GM12865 (cell line): ENCODE measurements at regions not wholly inside any gene's neighbourhood (a gene's known extent, or its start where the extent isn't known, plus 50 kb on each side); places are given as distances from the start of the nearest gene placed in this dataset.

Source experiments
- DNase-seq: peaks from one replicate; pipeline ENCODE4 v3.0.0; 2010; ENCODE audit warnings: low read depth
- H3K4me3 ChIP-seq: 2 replicates; pipeline ENCODE4 v1.5.1; 2011; ENCODE audit warnings: mild to moderate bottlenecking, low read depth, low read length, control low read depth
- CTCF ChIP-seq: IDR thresholded peaks from 2 replicates; pipeline ENCODE4 v1.5.1; 2011; ENCODE audit warnings: low read length, control low read depth, low read depth, inconsistent platforms; ENCODE audit not compliant: insufficient read depth; ENCODE audit errors: missing control alignments

- H3K4me3 ChIP-seq = no peak overlapping the region
- DNase-seq = no peak
- no peak for TF ChIP-seq CTCF
Measured at GRCh38 chr13:81394640-81395039, 1053.7 kb upstream of the SPRY2 start.

GRCh38 chr13:81393721-81394120 lies 1052.8 kb upstream of the SPRY2 start:
- H3K4me3 ChIP-seq = no peak overlapping the region
- no peak for TF ChIP-seq CTCF
- DNase-seq = no peak

- no peak for TF ChIP-seq CTCF
- no peak for DNase-seq
- H3K4me3 ChIP-seq = no peak overlapping the region
Measured at GRCh38 chr13:81393110-81393509, 1052.2 kb upstream of the SPRY2 start.

- DNase-seq = no peak
- TF ChIP-seq CTCF = no peak
- H3K4me3 ChIP-seq = no peak overlapping the region
Measured at GRCh38 chr13:81388400-81388799, 1047.5 kb upstream of the SPRY2 start.

GRCh38 chr13:81383444-81383843 lies 1042.5 kb upstream of the SPRY2 start:
- DNase-seq = no peak
- no peak for TF ChIP-seq CTCF
- H3K4me3 ChIP-seq = no peak overlapping the region

GRCh38 chr13:81382246-81382645 lies 1041.3 kb upstream of the SPRY2 start:
- TF ChIP-seq CTCF = no peak
- no peak for DNase-seq
- H3K4me3 ChIP-seq = no peak overlapping the region

GRCh38 chr13:81381560-81381959 lies 1040.6 kb upstream of the SPRY2 start:
- no peak for DNase-seq
- H3K4me3 ChIP-seq = no peak overlapping the region
- no peak for TF ChIP-seq CTCF
